WTC11 (cell line): ENCODE measurements at regions not wholly inside any gene's neighbourhood (a gene's known extent, or its start where the extent isn't known, plus 50 kb on each side); places are given as distances from the start of the nearest gene placed in this dataset.

Experiments used
- ELF4 ChIP-seq: sonication (generic); formaldehyde crosslinking; IDR thresholded peaks from 2 replicates; pipeline ENCODE4 v1.8.1; 2022; ENCODE audit warnings: low read depth, mild to moderate bottlenecking, moderate library complexity, missing genetic modification reagents
- SMAD3 ChIP-seq: sonication (generic); formaldehyde crosslinking; IDR thresholded peaks from 2 replicates; pipeline ENCODE4 v1.8.0; 2022; ENCODE audit warnings: missing genetic modification reagents, mild to moderate bottlenecking, borderline replicate concordance
- ZNF121 ChIP-seq: sonication (generic); formaldehyde crosslinking; IDR thresholded peaks from 2 replicates; pipeline ENCODE4 v1.8.0; 2023; ENCODE audit warnings: missing genetic modification reagents
- TF ChIP-seq, protein P1 (sequence below): fragments of 200-600 bp; IDR thresholded peaks from 2 replicates; pipeline ENCODE4 v1.8.0; 2022; ENCODE audit warnings: antibody characterized with exemption
- TF ChIP-seq, protein P2 (sequence below): sonication (generic); formaldehyde crosslinking; IDR thresholded peaks from 2 replicates; pipeline ENCODE4 v1.8.1; 2022; ENCODE audit warnings: low read depth, mild to moderate bottlenecking, moderate library complexity, missing genetic modification reagents, borderline replicate concordance

DNA sequence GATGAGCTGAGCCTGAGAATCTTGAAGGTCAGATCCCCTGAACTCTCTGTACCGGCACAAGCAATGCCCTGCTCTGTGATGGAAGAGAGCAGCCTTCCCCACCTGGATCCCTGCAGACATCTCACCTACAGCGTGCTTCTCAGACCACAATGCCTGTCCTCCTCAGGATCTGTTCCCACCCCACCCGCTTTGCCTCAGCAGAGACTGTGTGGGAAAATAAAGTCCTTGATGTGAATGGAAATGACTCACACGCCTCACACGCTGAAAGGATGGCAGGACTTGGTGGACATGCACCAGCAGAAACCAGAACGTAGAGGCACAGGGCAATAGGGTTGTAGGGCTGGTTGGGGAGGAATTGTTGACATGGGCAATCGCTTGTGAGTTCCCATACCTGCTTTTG is 117.9 kb upstream of the POU3F3 start:
- TF ChIP-seq SMAD3 (no peak), ELF4 (no peak), ZNF121 (CRISPR knock-in tag) (no peak)
- TF ChIP-seq, protein P1, sequence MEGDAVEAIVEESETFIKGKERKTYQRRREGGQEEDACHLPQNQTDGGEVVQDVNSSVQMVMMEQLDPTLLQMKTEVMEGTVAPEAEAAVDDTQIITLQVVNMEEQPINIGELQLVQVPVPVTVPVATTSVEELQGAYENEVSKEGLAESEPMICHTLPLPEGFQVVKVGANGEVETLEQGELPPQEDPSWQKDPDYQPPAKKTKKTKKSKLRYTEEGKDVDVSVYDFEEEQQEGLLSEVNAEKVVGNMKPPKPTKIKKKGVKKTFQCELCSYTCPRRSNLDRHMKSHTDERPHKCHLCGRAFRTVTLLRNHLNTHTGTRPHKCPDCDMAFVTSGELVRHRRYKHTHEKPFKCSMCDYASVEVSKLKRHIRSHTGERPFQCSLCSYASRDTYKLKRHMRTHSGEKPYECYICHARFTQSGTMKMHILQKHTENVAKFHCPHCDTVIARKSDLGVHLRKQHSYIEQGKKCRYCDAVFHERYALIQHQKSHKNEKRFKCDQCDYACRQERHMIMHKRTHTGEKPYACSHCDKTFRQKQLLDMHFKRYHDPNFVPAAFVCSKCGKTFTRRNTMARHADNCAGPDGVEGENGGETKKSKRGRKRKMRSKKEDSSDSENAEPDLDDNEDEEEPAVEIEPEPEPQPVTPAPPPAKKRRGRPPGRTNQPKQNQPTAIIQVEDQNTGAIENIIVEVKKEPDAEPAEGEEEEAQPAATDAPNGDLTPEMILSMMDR: no peak
- TF ChIP-seq, protein P2, sequence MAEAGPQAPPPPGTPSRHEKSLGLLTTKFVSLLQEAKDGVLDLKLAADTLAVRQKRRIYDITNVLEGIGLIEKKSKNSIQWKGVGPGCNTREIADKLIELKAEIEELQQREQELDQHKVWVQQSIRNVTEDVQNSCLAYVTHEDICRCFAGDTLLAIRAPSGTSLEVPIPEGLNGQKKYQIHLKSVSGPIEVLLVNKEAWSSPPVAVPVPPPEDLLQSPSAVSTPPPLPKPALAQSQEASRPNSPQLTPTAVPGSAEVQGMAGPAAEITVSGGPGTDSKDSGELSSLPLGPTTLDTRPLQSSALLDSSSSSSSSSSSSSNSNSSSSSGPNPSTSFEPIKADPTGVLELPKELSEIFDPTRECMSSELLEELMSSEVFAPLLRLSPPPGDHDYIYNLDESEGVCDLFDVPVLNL (CRISPR knock-in tag): no peak
